ENCODE measurements at regions not wholly inside any gene's neighbourhood (a gene's known extent, or its start where the extent isn't known, plus 50 kb on each side); places are given as distances from the start of the nearest gene placed in this dataset.

DNA sequence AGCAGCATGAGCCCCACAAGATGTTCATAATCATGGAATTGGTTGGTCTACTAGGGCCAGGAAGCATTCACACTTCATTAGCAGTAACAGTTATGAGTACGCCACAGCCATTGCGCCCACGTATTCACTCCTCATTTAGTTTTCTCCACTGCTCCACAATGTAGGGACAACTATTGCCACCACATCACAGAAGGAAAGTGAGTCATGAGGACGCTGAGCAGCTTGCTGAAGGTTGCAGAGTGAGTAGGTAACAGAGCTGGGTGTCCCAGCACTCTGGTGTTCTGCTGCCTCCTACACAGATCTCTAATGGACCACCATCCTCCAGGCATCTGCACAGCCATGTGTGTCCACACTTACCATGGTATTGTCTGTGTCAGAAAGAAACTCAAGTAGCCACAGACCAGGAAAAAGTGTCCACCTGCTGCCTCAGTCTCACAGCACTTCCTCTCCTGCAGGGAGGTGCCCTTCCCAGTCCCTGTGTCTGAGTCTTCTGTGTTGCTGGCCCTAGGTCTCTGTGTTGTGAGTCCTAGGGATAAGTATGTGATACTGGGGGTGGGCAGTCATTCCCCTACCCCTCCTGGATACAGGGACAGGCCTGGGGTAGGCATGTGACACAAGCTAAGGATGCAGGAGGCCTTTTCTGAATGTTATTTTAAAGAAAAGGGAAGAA lies 103.9 kb downstream of the TTLL2 start:
- in situ Hi-C loops (cut with HindIII; ENCODE audit: low pct_ligation_motif_present, low pct_unique_long_range_greater_than_20kb, low sequenced_read_pairs): no loop called here
- DNase-seq: no peak

- in situ Hi-C loops (cut with HindIII; ENCODE audit: low pct_ligation_motif_present, low pct_unique_long_range_greater_than_20kb, low sequenced_read_pairs): no loop called here
- no peak for DNase-seq
Observed at GRCh38 chr6:167429353-167429752, 104.5 kb downstream of the TTLL2 start.

DNA sequence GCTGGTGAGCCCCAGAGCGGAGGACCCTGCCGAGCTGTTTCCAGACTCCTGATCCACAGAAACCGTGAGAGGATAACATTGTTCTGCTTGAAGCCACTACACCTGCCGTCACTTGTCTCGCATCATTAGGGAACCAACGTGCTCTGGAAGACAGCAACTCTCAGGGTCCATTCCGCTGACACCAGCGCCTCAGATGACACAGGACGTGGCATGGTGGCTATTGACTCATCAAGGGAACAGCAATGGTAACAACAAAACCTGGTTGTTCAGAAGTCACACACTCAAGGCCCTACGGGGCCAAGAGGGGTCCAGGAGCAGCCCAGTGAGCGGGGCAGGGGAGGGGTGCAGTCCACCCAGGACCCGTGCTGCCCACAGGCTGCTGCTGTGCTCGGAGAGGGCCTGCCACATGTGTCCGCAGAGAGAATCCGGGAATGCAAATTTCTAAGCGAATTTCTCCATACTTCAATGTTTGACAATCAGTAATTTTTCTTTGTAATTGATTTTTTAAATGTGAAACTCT lies 110.4 kb downstream of the TTLL2 start:
- in situ Hi-C loops (cut with HindIII; ENCODE audit: low pct_ligation_motif_present, low pct_unique_long_range_greater_than_20kb, low sequenced_read_pairs): no loop called here
- DNase-seq: no peak

GRCh38 chr6:167437888-167438484 lies 113.1 kb downstream of the TTLL2 start:
- in situ Hi-C loops (cut with HindIII; ENCODE audit: low pct_ligation_motif_present, low pct_unique_long_range_greater_than_20kb, low sequenced_read_pairs): no loop called here

DNA sequence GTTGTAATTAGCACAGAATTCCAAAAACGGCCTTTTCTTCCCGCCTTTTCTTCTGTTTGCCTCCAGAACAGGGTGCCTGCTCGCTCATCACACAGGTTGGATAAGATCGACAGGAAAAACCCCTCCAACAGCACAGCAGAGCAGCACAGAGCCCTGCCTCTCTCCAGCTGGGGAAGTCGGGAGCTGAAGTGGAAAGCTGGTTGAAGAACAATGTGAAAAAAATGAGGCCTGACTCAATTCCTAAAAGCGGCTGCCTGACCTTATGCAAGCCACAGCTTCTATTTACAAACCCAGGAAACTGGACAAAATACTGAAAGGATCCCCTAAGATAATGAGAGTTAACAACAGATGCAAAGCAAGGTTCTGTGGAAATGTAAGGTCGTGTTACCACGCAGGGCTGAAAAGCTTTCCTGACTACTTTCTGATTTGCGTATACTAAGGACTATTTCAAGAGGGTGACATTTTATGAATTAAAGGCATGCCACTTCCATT lies 116.9 kb downstream of the TTLL2 start:
- in situ Hi-C loops (cut with HindIII; ENCODE audit: low pct_ligation_motif_present, low pct_unique_long_range_greater_than_20kb, low sequenced_read_pairs): no loop called here
- DNase-seq: no peak

More at GRCh38 chr6:167437888-167438484, 113.1 kb downstream of the TTLL2 start:
- DNase-seq: no peak

DNA sequence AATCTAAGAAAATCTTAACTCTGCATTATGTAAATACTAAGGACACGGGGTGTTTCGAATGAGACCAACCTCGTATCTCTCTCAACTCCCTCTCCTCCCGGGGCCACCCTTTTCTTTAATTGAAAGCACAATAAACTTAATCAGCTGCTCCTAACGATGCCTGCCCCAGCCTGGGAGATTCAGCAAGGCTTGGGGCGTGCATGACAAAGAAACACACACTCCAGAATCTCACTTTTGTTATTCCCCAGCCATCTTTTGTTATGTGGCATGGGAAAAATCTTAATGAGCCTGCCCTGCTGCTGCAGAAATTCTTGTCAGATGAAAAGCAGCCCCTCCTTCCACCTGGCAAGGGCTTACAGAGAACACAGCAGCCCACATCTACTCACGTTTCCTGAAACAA lies 117.4 kb downstream of the TTLL2 start:
- in situ Hi-C loops (cut with HindIII; ENCODE audit: low pct_ligation_motif_present, low pct_unique_long_range_greater_than_20kb, low sequenced_read_pairs): no loop called here
- no peak for DNase-seq

- no peak for DNase-seq
- in situ Hi-C loops (cut with HindIII; ENCODE audit: low pct_ligation_motif_present, low pct_unique_long_range_greater_than_20kb, low sequenced_read_pairs): no loop called here
Observed at GRCh38 chr6:167442796-167443680, 118.2 kb downstream of the TTLL2 start.

- in situ Hi-C loops (cut with HindIII; ENCODE audit: low pct_ligation_motif_present, low pct_unique_long_range_greater_than_20kb, low sequenced_read_pairs): no loop called here
- DNase-seq: no peak
Observed at GRCh38 chr6:167444602-167445346, 119.9 kb downstream of the TTLL2 start.

DNA sequence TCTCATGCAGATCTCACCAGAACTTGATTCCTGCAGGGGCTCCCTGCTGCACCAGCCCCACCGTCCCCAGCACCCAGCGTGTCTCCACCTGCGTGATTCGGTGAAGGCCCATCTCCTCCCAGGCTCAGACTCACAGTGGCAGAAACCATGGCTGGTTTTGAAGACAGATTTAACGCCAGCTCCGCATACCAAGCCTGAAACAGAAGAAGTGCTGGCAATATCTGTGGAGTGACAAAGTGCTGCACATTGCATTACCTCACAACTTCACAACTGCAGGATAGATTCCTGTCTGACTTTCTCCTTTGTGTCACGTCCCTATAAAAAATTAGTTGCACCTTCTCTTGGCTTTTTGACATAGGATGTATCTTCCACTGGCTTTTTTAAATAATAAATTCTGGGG lies 120.7 kb downstream of the TTLL2 start:
- in situ Hi-C loops (cut with HindIII; ENCODE audit: low pct_ligation_motif_present, low pct_unique_long_range_greater_than_20kb, low sequenced_read_pairs): no loop called here
- DNase-seq: no peak

GRCh38 chr6:167446046-167446445 lies 121.2 kb downstream of the TTLL2 start:
- in situ Hi-C loops (cut with HindIII; ENCODE audit: low pct_ligation_motif_present, low pct_unique_long_range_greater_than_20kb, low sequenced_read_pairs): no loop called here
- no peak for DNase-seq

GRCh38 chr6:167446971-167447370 lies 122.1 kb downstream of the TTLL2 start:
- in situ Hi-C loops (cut with HindIII; ENCODE audit: low pct_ligation_motif_present, low pct_unique_long_range_greater_than_20kb, low sequenced_read_pairs): no loop called here
- no peak for DNase-seq

GRCh38 chr6:167448378-167448777 lies 123.5 kb downstream of the TTLL2 start:
- in situ Hi-C loops (cut with HindIII; ENCODE audit: low pct_ligation_motif_present, low pct_unique_long_range_greater_than_20kb, low sequenced_read_pairs): no loop called here
- no peak for DNase-seq

DNA sequence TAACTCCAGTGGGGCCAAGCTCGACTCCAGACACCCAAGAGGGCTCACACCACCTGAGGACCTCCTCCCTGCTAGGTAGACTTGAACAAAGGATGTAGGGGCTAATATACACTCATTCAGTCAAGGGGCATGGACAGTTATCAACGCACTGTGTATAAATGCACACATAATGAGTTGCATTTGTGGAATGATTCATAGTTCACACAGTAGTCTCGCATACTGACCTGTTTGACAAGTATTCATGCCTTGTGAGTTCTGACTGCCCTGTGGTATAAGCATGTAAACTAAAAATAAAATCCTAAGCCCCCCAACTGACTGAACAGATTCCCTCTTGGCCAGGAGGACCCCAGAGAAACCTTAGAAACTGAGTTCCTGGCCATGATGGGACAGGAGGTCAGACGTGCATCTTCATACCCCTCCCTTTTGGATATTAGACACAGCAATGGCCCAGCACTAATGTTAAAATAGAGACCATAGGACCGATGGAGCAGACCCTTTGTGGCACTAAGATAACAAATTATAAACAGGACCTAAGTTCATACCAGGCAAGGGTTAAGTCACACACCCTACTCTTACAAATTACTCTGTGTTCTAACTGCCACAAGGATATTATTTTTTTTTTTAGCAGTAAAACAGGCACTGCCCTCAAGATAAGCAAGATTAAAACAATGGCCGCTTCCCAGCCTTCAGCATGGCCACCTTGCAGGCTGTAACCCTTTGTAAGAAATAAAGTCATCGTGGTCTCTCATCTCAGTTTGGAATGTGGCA lies 124.4 kb downstream of the TTLL2 start:
- in situ Hi-C loops (cut with HindIII; ENCODE audit: low pct_ligation_motif_present, low pct_unique_long_range_greater_than_20kb, low sequenced_read_pairs): no loop called here
- no peak for DNase-seq

DNA sequence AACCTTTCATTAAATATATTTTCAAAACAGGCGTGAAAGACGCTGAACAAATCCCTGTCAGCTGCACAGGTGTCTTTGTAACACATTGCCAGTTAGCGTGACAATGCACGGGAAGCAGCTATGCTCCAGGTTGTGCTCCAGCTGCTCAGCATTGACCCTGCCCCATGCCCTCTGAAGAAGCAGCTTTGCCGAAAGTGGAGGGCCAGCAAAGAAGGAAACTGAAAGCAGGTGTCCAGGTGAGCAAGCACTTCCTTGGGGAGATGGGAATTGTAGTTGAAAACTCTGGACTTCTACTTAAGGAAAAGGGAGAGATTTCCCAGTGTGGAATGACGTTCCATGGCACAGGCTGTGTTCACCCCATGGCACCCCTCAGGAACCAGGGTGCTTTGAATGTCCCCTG lies 125.7 kb downstream of the TTLL2 start:
- in situ Hi-C loops (cut with HindIII; ENCODE audit: low pct_ligation_motif_present, low pct_unique_long_range_greater_than_20kb, low sequenced_read_pairs): no loop called here
- DNase-seq: no peak

DNA sequence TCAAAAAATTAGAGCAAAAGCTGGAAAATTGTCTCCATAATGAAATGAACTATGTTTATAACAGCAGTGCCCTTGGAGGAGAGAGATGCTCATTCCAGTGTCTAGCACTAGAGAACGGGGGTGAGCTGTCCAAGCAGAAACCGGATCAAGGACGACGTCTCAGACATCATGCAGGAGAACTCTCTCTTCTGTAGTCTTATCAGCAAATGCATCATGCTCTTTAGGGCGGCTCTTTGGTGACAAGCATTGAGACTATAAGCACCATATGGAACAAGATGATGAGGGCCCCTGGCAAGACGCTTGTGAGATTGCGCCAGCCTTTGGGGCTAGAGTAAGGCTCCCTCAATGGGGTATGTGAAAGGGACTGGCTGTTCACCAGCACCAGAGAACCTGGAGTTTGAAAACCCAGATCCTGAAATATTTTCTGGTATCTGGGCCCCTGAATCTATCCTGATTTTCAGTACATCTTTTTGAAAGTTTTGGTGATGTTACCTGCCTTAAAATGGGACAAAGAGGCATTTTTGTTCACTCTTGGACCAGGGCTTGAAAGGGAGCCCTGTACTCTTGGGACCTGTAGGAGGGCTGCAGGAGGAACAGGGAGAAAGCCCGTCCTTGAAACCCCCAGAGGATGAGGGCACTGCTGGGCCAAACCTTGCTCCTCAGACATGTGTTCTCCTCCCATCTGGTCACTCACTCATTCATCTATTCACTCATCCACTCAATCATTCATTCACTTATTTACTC lies 127.6 kb downstream of the TTLL2 start:
- DNase-seq: no peak
- in situ Hi-C loops (cut with HindIII; ENCODE audit: low pct_ligation_motif_present, low pct_unique_long_range_greater_than_20kb, low sequenced_read_pairs): no loop called here

GRCh38 chr6:167453082-167453446 lies 128.2 kb downstream of the TTLL2 start:
- in situ Hi-C loops (cut with HindIII; ENCODE audit: low pct_ligation_motif_present, low pct_unique_long_range_greater_than_20kb, low sequenced_read_pairs): no loop called here
- no peak for DNase-seq

- in situ Hi-C loops (cut with HindIII; ENCODE audit: low pct_ligation_motif_present, low pct_unique_long_range_greater_than_20kb, low sequenced_read_pairs): no loop called here
Observed at GRCh38 chr6:167454003-167454402, 129.1 kb downstream of the TTLL2 start.

More at GRCh38 chr6:167454003-167454402, 129.1 kb downstream of the TTLL2 start:
- no peak for DNase-seq
